Panc1 (cell line): ENCODE measurements at regions not wholly inside any gene's neighbourhood (a gene's known extent, or its start where the extent isn't known, plus 50 kb on each side); places are given as distances from the start of the nearest gene placed in this dataset.

Experiments used
- ATAC-seq: fragments of 200-7000 bp; cut with Tn5 transposase; 2 replicates; pipeline ENCODE4 v1.9.1; 2020; ENCODE audit warnings: mild to moderate bottlenecking, moderate library complexity
- BruUV-seq: library from RNA; stranded (reverse); fragments of 400-500 nt; replicated peaks from 2 replicates; lab custom pipeline; 2021; lab: Mats Ljungman, UMichigan
- CTCF ChIA-PET: fragments of 300-600 bp; sonication (Branson Sonifier 250); formaldehyde crosslinking; loops from one replicate; lab custom pipeline; 2022; ENCODE audit warnings: antibody characterized with exemption; lab: Charles Lee
- POLR2A ChIA-PET: fragments of 300-600 bp; sonication (Branson Sonifier 250); formaldehyde crosslinking; loops from one replicate; lab custom pipeline; 2022; ENCODE audit warnings: antibody characterized with exemption; lab: Charles Lee
- DNase-seq: peaks from one replicate; pipeline ENCODE4 v3.0.0-alpha.2; 2010; ENCODE audit warnings: low read depth, low spot score
- H3K27ac ChIP-seq: 2 replicates; pipeline ENCODE4 v1.5.1; 2011; ENCODE audit warnings: mild to moderate bottlenecking, low read length, inconsistent platforms
- H3K27me3 ChIP-seq: fragments of 200-500 bp; sonication (Bioruptor generic); 2 replicates; pipeline ENCODE4 v1.6.0; 2014; ENCODE audit warnings: low read length, inconsistent platforms; ENCODE audit not compliant: control insufficient read depth, insufficient read depth
- H3K36me3 ChIP-seq: fragments of 200-500 bp; sonication (Bioruptor generic); 2 replicates; pipeline ENCODE4 v1.5.1; 2014; ENCODE audit warnings: inconsistent platforms, mild to moderate bottlenecking, low read length, moderate library complexity; ENCODE audit not compliant: control insufficient read depth, insufficient read depth
- H3K4me1 ChIP-seq: 2 replicates; pipeline ENCODE4 v1.5.1; 2011; ENCODE audit warnings: inconsistent platforms, mild to moderate bottlenecking, low read length, moderate library complexity; ENCODE audit not compliant: control insufficient read depth, insufficient read depth
- H3K4me3 ChIP-seq, 2 experiments: 2 replicates each; pipeline ENCODE4 v1.5.1; 2011 to 2012; ENCODE audit warnings: low read depth in 2 of 2, low read length in 2 of 2, mild to moderate bottlenecking in 2 of 2, inconsistent platforms in 1 of 2, moderate library complexity in 1 of 2
- H3K9me3 ChIP-seq: fragments of 200-500 bp; sonication (Bioruptor generic); 2 replicates; pipeline ENCODE4 v1.5.1; 2014; ENCODE audit warnings: low read depth, mild to moderate bottlenecking, inconsistent platforms, low read length, moderate library complexity; ENCODE audit not compliant: control insufficient read depth, insufficient read depth
- POLR2AphosphoS5 ChIP-seq: IDR thresholded peaks from 2 replicates; pipeline ENCODE4 v1.6.1; 2012; ENCODE audit warnings: mild to moderate bottlenecking, low read depth, low read length, moderate library complexity
- SIN3A ChIP-seq: IDR thresholded peaks from 2 replicates; pipeline ENCODE4 v1.6.1; 2012; ENCODE audit warnings: low read depth, mild to moderate bottlenecking, low read length, moderate library complexity, borderline replicate concordance; ENCODE audit not compliant: insufficient read depth
- TCF7L2 ChIP-seq: IDR thresholded peaks from 2 replicates; pipeline ENCODE4 v1.6.1; 2011; ENCODE audit warnings: mild to moderate bottlenecking, low read depth, low read length, inconsistent platforms
- in situ Hi-C: cut with HindIII; loops from 2 replicates; pipeline ENCODE4 v1.10.0; 2016; ENCODE audit warnings: low sequenced_read_pairs, low pct_unique_long_range_greater_than_20kb
- intact Hi-C: fragments of 100-400 bp; cut with micrococcal nuclease; formaldehyde crosslinking; loops from one replicate; pipeline ENCODE4 v1.10.0; 2022; ENCODE audit not compliant: unreplicated experiment
- TF ChIP-seq, protein P1 (sequence below): fragments of 450-650 bp; IDR thresholded peaks from 2 replicates; pipeline ENCODE4 v1.5.1; 2017; ENCODE audit warnings: mild to moderate bottlenecking
- TF ChIP-seq, protein P2 (sequence below), 2 experiments: IDR thresholded peaks; 2 replicates each; pipeline ENCODE4 v1.6.1; 2011 to 2012; ENCODE audit warnings: low read depth in 2 of 2, control low read depth in 1 of 2, low read length in 1 of 2, mild to moderate bottlenecking in 1 of 2, moderate library complexity in 1 of 2; ENCODE audit not compliant: insufficient read depth in 1 of 2

DNA sequence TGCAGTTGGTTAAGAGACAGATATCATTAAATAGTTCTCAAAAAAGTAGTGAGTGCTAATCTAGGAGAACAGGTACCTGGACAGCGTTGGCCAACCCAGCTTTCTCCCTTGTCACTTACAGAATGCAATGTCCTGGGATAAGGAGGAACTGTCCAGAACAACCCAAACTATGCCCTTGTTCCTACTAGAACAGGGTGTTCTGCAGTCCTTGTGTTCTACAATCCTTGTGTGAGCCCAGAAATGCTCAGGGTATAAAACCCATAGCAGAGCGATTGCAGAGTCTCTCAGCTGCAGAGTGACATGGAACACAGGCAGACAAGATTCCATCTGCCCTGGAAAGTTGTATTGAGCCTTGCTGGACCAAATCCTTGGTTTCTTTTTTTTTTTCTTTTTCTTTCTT lies 83.5 kb upstream of the VANGL1 start:
- in situ Hi-C loops = no loop called here
- TF ChIP-seq, protein P1, sequence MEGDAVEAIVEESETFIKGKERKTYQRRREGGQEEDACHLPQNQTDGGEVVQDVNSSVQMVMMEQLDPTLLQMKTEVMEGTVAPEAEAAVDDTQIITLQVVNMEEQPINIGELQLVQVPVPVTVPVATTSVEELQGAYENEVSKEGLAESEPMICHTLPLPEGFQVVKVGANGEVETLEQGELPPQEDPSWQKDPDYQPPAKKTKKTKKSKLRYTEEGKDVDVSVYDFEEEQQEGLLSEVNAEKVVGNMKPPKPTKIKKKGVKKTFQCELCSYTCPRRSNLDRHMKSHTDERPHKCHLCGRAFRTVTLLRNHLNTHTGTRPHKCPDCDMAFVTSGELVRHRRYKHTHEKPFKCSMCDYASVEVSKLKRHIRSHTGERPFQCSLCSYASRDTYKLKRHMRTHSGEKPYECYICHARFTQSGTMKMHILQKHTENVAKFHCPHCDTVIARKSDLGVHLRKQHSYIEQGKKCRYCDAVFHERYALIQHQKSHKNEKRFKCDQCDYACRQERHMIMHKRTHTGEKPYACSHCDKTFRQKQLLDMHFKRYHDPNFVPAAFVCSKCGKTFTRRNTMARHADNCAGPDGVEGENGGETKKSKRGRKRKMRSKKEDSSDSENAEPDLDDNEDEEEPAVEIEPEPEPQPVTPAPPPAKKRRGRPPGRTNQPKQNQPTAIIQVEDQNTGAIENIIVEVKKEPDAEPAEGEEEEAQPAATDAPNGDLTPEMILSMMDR = no peak
- TF ChIP-seq SIN3A (no peak), TCF7L2 (no peak), POLR2AphosphoS5 (no peak)
- TF ChIP-seq, protein P2, sequence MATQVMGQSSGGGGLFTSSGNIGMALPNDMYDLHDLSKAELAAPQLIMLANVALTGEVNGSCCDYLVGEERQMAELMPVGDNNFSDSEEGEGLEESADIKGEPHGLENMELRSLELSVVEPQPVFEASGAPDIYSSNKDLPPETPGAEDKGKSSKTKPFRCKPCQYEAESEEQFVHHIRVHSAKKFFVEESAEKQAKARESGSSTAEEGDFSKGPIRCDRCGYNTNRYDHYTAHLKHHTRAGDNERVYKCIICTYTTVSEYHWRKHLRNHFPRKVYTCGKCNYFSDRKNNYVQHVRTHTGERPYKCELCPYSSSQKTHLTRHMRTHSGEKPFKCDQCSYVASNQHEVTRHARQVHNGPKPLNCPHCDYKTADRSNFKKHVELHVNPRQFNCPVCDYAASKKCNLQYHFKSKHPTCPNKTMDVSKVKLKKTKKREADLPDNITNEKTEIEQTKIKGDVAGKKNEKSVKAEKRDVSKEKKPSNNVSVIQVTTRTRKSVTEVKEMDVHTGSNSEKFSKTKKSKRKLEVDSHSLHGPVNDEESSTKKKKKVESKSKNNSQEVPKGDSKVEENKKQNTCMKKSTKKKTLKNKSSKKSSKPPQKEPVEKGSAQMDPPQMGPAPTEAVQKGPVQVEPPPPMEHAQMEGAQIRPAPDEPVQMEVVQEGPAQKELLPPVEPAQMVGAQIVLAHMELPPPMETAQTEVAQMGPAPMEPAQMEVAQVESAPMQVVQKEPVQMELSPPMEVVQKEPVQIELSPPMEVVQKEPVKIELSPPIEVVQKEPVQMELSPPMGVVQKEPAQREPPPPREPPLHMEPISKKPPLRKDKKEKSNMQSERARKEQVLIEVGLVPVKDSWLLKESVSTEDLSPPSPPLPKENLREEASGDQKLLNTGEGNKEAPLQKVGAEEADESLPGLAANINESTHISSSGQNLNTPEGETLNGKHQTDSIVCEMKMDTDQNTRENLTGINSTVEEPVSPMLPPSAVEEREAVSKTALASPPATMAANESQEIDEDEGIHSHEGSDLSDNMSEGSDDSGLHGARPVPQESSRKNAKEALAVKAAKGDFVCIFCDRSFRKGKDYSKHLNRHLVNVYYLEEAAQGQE (IDR thresholded peaks at IDR 0.05; ENCODE audit: insufficient read depth in 1 of 2, low read depth in 2 of 2, low read length in 1 of 2) = no peak
- ChIA-PET POLR2A (no interaction called here), CTCF (no interaction called here)
- no peaks in the 10 kb centered on the region for H3K9me3 ChIP-seq
- intact Hi-C loops = no loop called here
- ATAC-seq (no peak), DNase-seq (no peak)
- H3K27ac ChIP-seq = no peak overlapping the region
- no TSS peak for BruUV-seq
- no peaks in the 10 kb centered on the region for H3K36me3 ChIP-seq
- H3K4me1 ChIP-seq = no peaks in the 10 kb centered on the region
- no peaks in the 10 kb centered on the region; the same call in 1 of the 2 replicates for H3K27me3 ChIP-seq
- H3K4me3 ChIP-seq = no peak overlapping the region

DNA sequence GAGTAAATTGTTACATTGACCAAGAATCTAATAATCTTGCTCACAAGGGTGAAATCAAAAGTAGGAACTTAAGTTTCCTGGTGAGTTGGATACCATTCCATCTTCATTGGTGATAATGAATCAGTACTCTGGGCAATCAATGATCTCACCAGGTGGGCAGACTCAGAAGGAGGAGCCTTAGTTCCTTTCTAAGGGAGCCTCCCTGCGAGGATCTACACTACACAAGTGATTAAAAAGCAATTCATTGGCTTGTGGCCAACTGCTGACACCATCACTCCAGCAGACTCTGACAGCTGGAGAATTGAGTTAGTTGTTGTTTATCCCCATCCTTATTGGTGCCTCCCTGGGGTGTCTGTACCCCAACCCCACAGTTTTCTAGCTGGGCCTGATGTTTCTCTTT lies 84.1 kb upstream of the VANGL1 start:
- Histone ChIP-seq H3K4me1 (no peaks in the 10 kb centered on the region), H3K36me3 (no peaks in the 10 kb centered on the region), H3K27me3 (no peaks in the 10 kb centered on the region; the same call in 1 of the 2 replicates), H3K9me3 (no peaks in the 10 kb centered on the region), H3K4me3 (no peak overlapping the region), H3K27ac (no peak overlapping the region)
- ChIA-PET POLR2A (no interaction called here), CTCF (no interaction called here)
- BruUV-seq = no TSS peak
- in situ Hi-C loops = no loop called here
- intact Hi-C loops = no loop called here
- TF ChIP-seq TCF7L2 (no peak), SIN3A (no peak), POLR2AphosphoS5 (no peak)
- TF ChIP-seq, protein P1 = no peak
- TF ChIP-seq, protein P2 (IDR thresholded peaks at IDR 0.05; ENCODE audit: insufficient read depth in 1 of 2, low read depth in 2 of 2, low read length in 1 of 2) = no peak
- no peak for DNase-seq
- ATAC-seq = no peak
